ENCODE measurements at regions not wholly inside any gene's neighbourhood (a gene's known extent, or its start where the extent isn't known, plus 50 kb on each side); places are given as distances from the start of the nearest gene placed in this dataset.

DNA sequence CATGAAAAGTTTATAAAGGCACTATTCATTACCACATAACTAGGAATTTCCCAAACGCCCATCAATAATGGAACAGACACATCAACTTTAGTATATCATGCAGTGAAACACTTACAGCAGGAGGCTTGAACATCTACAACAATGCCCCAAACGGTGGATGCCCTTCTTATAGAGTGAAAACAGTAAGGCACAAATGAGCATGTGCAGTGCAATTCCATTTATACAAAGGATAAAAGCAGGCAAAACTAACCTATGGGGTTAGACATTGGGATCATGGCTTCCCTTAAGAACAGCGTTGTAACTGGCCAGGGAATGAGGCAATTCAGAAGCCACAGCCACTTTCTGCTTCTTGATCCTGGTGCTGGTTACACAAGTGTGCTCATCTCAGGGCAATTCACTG lies 1363.0 kb downstream of the TBC1D22A start:
- no peak overlapping the region for H3K4me3 ChIP-seq
- H3K9me2 ChIP-seq (ENCODE audit: insufficient read depth) = no peaks in the 10 kb centered on the region
- H3F3A ChIP-seq (replicated peaks; ENCODE audit: low read depth) = no peaks in the 10 kb centered on the region
- H3K4me2 ChIP-seq = no peak overlapping the region
- Mint-ChIP-seq H3K27ac (no peak overlapping the region), H3K4me1 (no peaks in the 10 kb centered on the region), H3K27me3 (ENCODE audit: insufficient read depth, low read depth, poor library complexity) (peaks cover under 1% of the 10 kb centered on the region), H3K36me3 (ENCODE audit: low read depth) (no peaks in the 10 kb centered on the region; the same call in 2 of the 3 replicates), H3K4me3 (no peak overlapping the region), H3K9me3 (peaks cover 6% of the 10 kb centered on the region; the same call in 2 of the 3 replicates)
- no peak for DNase-seq (ENCODE audit: low spot score)
- H3K27me3 ChIP-seq (ENCODE audit: insufficient read depth) = no peaks in the 10 kb centered on the region
- no peaks in the 10 kb centered on the region for H3K4me1 ChIP-seq (ENCODE audit: insufficient read depth)
- no peaks in the 10 kb centered on the region for H4K20me1 ChIP-seq (replicated peaks; ENCODE audit: insufficient read depth)
- TF ChIP-seq, protein P1, sequence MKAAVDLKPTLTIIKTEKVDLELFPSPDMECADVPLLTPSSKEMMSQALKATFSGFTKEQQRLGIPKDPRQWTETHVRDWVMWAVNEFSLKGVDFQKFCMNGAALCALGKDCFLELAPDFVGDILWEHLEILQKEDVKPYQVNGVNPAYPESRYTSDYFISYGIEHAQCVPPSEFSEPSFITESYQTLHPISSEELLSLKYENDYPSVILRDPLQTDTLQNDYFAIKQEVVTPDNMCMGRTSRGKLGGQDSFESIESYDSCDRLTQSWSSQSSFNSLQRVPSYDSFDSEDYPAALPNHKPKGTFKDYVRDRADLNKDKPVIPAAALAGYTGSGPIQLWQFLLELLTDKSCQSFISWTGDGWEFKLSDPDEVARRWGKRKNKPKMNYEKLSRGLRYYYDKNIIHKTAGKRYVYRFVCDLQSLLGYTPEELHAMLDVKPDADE (IDR thresholded peaks at IDR 0.05) = no peak
- TF ChIP-seq ZNF331 (CRISPR knock-in tag; IDR thresholded peaks at IDR 0.05; ENCODE audit: low read depth) (no peak), CREB1 (CRISPR knock-in tag; IDR thresholded peaks at IDR 0.05; ENCODE audit: low read depth) (no peak), EZH2phosphoT487 (IDR thresholded peaks at IDR 0.05; ENCODE audit: unreplicated experiment) (no peak), EZH2 (IDR thresholded peaks at IDR 0.05; ENCODE audit: low read depth, unreplicated experiment) (no peak), JUNB (IDR thresholded peaks at IDR 0.05; ENCODE audit: unreplicated experiment) (no peak), NANOG (IDR thresholded peaks at IDR 0.05; ENCODE audit: borderline replicate concordance) (no peak), POLR2AphosphoS5 (IDR thresholded peaks at IDR 0.05; ENCODE audit: low read depth) (no peak), ZNF114 (CRISPR knock-in tag; IDR thresholded peaks at IDR 0.05) (no peak), STAT1 (IDR thresholded peaks at IDR 0.05; ENCODE audit: unreplicated experiment) (no peak)
- TF ChIP-seq, protein P2, sequence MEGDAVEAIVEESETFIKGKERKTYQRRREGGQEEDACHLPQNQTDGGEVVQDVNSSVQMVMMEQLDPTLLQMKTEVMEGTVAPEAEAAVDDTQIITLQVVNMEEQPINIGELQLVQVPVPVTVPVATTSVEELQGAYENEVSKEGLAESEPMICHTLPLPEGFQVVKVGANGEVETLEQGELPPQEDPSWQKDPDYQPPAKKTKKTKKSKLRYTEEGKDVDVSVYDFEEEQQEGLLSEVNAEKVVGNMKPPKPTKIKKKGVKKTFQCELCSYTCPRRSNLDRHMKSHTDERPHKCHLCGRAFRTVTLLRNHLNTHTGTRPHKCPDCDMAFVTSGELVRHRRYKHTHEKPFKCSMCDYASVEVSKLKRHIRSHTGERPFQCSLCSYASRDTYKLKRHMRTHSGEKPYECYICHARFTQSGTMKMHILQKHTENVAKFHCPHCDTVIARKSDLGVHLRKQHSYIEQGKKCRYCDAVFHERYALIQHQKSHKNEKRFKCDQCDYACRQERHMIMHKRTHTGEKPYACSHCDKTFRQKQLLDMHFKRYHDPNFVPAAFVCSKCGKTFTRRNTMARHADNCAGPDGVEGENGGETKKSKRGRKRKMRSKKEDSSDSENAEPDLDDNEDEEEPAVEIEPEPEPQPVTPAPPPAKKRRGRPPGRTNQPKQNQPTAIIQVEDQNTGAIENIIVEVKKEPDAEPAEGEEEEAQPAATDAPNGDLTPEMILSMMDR (conservative IDR thresholded peaks at IDR 0.05; ENCODE audit: low read depth in 2 of 2) = no peak
- TF ChIP-seq, protein P3, sequence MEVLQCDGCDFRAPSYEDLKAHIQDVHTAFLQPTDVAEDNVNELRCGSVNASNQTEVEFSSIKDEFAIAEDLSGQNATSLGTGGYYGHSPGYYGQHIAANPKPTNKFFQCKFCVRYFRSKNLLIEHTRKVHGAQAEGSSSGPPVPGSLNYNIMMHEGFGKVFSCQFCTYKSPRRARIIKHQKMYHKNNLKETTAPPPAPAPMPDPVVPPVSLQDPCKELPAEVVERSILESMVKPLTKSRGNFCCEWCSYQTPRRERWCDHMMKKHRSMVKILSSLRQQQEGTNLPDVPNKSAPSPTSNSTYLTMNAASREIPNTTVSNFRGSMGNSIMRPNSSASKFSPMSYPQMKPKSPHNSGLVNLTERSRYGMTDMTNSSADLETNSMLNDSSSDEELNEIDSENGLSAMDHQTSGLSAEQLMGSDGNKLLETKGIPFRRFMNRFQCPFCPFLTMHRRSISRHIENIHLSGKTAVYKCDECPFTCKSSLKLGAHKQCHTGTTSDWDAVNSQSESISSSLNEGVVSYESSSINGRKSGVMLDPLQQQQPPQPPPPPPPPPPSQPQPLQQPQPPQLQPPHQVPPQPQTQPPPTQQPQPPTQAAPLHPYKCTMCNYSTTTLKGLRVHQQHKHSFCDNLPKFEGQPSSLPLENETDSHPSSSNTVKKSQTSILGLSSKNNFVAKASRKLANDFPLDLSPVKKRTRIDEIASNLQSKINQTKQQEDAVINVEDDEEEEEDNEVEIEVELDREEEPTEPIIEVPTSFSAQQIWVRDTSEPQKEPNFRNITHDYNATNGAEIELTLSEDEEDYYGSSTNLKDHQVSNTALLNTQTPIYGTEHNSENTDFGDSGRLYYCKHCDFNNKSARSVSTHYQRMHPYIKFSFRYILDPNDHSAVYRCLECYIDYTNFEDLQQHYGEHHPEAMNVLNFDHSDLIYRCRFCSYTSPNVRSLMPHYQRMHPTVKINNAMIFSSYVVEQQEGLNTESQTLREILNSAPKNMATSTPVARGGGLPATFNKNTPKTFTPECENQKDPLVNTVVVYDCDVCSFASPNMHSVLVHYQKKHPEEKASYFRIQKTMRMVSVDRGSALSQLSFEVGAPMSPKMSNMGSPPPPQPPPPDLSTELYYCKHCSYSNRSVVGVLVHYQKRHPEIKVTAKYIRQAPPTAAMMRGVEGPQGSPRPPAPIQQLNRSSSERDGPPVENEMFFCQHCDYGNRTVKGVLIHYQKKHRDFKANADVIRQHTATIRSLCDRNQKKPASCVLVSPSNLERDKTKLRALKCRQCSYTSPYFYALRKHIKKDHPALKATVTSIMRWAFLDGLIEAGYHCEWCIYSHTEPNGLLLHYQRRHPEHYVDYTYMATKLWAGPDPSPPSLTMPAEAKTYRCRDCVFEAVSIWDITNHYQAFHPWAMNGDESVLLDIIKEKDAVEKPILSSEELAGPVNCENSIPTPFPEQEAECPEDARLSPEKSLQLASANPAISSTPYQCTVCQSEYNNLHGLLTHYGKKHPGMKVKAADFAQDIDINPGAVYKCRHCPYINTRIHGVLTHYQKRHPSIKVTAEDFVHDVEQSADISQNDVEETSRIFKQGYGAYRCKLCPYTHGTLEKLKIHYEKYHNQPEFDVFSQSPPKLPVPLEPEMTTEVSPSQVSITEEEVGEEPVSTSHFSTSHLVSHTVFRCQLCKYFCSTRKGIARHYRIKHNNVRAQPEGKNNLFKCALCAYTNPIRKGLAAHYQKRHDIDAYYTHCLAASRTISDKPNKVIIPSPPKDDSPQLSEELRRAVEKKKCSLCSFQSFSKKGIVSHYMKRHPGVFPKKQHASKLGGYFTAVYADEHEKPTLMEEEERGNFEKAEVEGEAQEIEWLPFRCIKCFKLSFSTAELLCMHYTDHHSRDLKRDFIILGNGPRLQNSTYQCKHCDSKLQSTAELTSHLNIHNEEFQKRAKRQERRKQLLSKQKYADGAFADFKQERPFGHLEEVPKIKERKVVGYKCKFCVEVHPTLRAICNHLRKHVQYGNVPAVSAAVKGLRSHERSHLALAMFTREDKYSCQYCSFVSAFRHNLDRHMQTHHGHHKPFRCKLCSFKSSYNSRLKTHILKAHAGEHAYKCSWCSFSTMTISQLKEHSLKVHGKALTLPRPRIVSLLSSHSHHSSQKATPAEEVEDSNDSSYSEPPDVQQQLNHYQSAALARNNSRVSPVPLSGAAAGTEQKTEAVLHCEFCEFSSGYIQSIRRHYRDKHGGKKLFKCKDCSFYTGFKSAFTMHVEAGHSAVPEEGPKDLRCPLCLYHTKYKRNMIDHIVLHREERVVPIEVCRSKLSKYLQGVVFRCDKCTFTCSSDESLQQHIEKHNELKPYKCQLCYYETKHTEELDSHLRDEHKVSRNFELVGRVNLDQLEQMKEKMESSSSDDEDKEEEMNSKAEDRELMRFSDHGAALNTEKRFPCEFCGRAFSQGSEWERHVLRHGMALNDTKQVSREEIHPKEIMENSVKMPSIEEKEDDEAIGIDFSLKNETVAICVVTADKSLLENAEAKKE (CRISPR knock-in tag; IDR thresholded peaks at IDR 0.05) = no peak
- TF ChIP-seq, protein P4, sequence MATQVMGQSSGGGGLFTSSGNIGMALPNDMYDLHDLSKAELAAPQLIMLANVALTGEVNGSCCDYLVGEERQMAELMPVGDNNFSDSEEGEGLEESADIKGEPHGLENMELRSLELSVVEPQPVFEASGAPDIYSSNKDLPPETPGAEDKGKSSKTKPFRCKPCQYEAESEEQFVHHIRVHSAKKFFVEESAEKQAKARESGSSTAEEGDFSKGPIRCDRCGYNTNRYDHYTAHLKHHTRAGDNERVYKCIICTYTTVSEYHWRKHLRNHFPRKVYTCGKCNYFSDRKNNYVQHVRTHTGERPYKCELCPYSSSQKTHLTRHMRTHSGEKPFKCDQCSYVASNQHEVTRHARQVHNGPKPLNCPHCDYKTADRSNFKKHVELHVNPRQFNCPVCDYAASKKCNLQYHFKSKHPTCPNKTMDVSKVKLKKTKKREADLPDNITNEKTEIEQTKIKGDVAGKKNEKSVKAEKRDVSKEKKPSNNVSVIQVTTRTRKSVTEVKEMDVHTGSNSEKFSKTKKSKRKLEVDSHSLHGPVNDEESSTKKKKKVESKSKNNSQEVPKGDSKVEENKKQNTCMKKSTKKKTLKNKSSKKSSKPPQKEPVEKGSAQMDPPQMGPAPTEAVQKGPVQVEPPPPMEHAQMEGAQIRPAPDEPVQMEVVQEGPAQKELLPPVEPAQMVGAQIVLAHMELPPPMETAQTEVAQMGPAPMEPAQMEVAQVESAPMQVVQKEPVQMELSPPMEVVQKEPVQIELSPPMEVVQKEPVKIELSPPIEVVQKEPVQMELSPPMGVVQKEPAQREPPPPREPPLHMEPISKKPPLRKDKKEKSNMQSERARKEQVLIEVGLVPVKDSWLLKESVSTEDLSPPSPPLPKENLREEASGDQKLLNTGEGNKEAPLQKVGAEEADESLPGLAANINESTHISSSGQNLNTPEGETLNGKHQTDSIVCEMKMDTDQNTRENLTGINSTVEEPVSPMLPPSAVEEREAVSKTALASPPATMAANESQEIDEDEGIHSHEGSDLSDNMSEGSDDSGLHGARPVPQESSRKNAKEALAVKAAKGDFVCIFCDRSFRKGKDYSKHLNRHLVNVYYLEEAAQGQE (IDR thresholded peaks at IDR 0.05; ENCODE audit: unreplicated experiment) = no peak
- no peak for ATAC-seq
- H3K79me2 ChIP-seq (replicated peaks; ENCODE audit: insufficient read depth) = no peaks in the 10 kb centered on the region
- H3K36me3 ChIP-seq (ENCODE audit: insufficient read depth) = no peaks in the 10 kb centered on the region
- H2AFZ ChIP-seq = no peak overlapping the region
- no peak overlapping the region for H3K27ac ChIP-seq (ENCODE audit: low read depth)

Data from GM23338 (cell line).